HCT116 (cell line): ENCODE measurements at regions not wholly inside any gene's neighbourhood (a gene's known extent, or its start where the extent isn't known, plus 50 kb on each side); places are given as distances from the start of the nearest gene placed in this dataset.

ENCODE experiments used
- ATAC-seq: fragments of 200-7000 bp; cut with Tn5 transposase; 2 replicates; pipeline ENCODE4 v1.9.1; 2020; ENCODE audit warnings: mild to moderate bottlenecking, moderate library complexity
- BruUV-seq: library from RNA; stranded (reverse); fragments of 400-500 nt; replicated peaks from 2 replicates; lab custom pipeline; 2021; lab: Mats Ljungman, UMichigan
- CTCF ChIA-PET: fragments of 300-600 bp; sonication (Branson Sonifier 250); formaldehyde crosslinking; loops from one replicate; lab custom pipeline; 2021; ENCODE audit warnings: antibody characterized with exemption; lab: Charles Lee
- POLR2A ChIA-PET: fragments of 300-600, 350-600 bp; sonication (Branson Sonifier 250); formaldehyde crosslinking; loops from one replicate; lab custom pipeline; 2021; ENCODE audit warnings: antibody characterized with exemption; lab: Charles Lee
- RAD21 ChIA-PET, 2 experiments: fragments of 300-600 bp; sonication (Branson Sonifier 250); formaldehyde crosslinking; loops; one replicate each; lab custom pipeline; 2023; ENCODE audit warnings: low total read pairs in 2 of 2; ENCODE audit not compliant: uncharacterized antibody in 2 of 2, unreplicated experiment in 2 of 2, low non-redundant PET in 1 of 2; lab: Charles Lee
- DNase-seq: peaks from one replicate; pipeline ENCODE4 v3.0.0-alpha.2; 2010; ENCODE audit warnings: low read depth, low spot score
- H2AFZ ChIP-seq: fragments of 200-600 bp; shearing (Covaris generic), sonication (generic); 2 replicates; pipeline ENCODE4 v1.6.1; 2017; ENCODE audit warnings: low read depth, mixed run types, mixed read lengths, antibody characterized with exemption, low read length; ENCODE audit not compliant: poor library complexity, severe bottlenecking
- H3K27ac ChIP-seq: 2 replicates; pipeline ENCODE4 v1.5.1; 2012; ENCODE audit warnings: low read depth, low read length
- H3K27me3 ChIP-seq: fragments of 200-600 bp; sonication (generic); 2 replicates; pipeline ENCODE4 v1.6.1; 2016; ENCODE audit warnings: mixed run types, low read length, mixed read lengths; ENCODE audit not compliant: insufficient read depth
- H3K36me3 ChIP-seq, 2 experiments: fragments of 200-500 bp in 1 of 2; fragments of 200-600 bp in 1 of 2; sonication (Bioruptor generic) in 1 of 2; sonication (generic) in 1 of 2; 2 replicates each; pipeline versions ENCODE4 v1.5.1 to v1.6.1; 2014 to 2016; ENCODE audit warnings: low read length in 2 of 2, inconsistent platforms in 1 of 2, mixed read lengths in 1 of 2, mixed run types in 1 of 2; ENCODE audit not compliant: insufficient read depth in 2 of 2, control insufficient read depth in 1 of 2
- H3K4me1 ChIP-seq, 2 experiments: fragments of 200-600 bp in 1 of 2; sonication (generic) in 1 of 2; 2 replicates each; pipeline versions ENCODE4 v1.5.1 to v1.6.1; 2012 to 2017; ENCODE audit warnings: low read length in 2 of 2, inconsistent platforms in 1 of 2, mild to moderate bottlenecking in 1 of 2, mixed read lengths in 1 of 2, mixed run types in 1 of 2, moderate library complexity in 1 of 2; ENCODE audit not compliant: insufficient read depth in 2 of 2, control insufficient read depth in 1 of 2
- H3K4me2 ChIP-seq: fragments of 200-600 bp; sonication (generic); 2 replicates; pipeline ENCODE4 v1.6.1; 2017; ENCODE audit warnings: mixed run types, low read length, mixed read lengths
- H3K4me3 ChIP-seq, 2 experiments: fragments of 200-600 bp in 1 of 2; sonication (generic) in 1 of 2; replicated peaks in 1 of 2; 2 replicates each; pipeline ENCODE4 v1.5.1; 2011 to 2016; ENCODE audit warnings: low read length in 2 of 2, control low read depth in 1 of 2, low read depth in 1 of 2, mild to moderate bottlenecking in 1 of 2, mixed read lengths in 1 of 2, mixed run types in 1 of 2
- H3K79me2 ChIP-seq: fragments of 200-600 bp; sonication (generic); 2 replicates; pipeline ENCODE4 v1.6.1; 2017; ENCODE audit warnings: mild to moderate bottlenecking, mixed run types, low read length, moderate library complexity, mixed read lengths; ENCODE audit not compliant: insufficient read depth
- H3K9ac ChIP-seq: fragments of 200-600 bp; sonication (generic); 2 replicates; pipeline ENCODE4 v1.6.1; 2016; ENCODE audit warnings: low read length, mixed read lengths
- H3K9me2 ChIP-seq: fragments of 200-600 bp; sonication (generic), shearing (Covaris generic); 2 replicates; pipeline ENCODE4 v1.6.1; 2017; ENCODE audit warnings: mixed run types, mild to moderate bottlenecking, moderate library complexity; ENCODE audit not compliant: insufficient read depth
- H3K9me3 ChIP-seq, 2 experiments: fragments of 200-500 bp in 1 of 2; fragments of 200-600 bp in 1 of 2; sonication (Bioruptor generic) in 1 of 2; sonication (generic) in 1 of 2; 2 replicates each; pipeline ENCODE4 v1.6.1; 2014 to 2017; ENCODE audit warnings: low read length in 2 of 2, mixed read lengths in 2 of 2, inconsistent platforms in 1 of 2, low read depth in 1 of 2, mild to moderate bottlenecking in 1 of 2, mixed run types in 1 of 2, moderate library complexity in 1 of 2; ENCODE audit not compliant: control insufficient read depth in 1 of 2, insufficient read depth in 1 of 2
- H4K20me1 ChIP-seq: fragments of 200-600 bp; sonication (generic), shearing (Covaris generic); 2 replicates; pipeline ENCODE4 v1.6.1; 2017; ENCODE audit warnings: mixed run types, mild to moderate bottlenecking, moderate library complexity; ENCODE audit not compliant: insufficient read depth
- CBX3 ChIP-seq: IDR thresholded peaks from 2 replicates; pipeline ENCODE4 v1.6.1; 2012; ENCODE audit warnings: low read depth
- CEBPB ChIP-seq: IDR thresholded peaks from 2 replicates; pipeline ENCODE4 v1.6.1; 2012; ENCODE audit warnings: low read depth
- EGR1 ChIP-seq: IDR thresholded peaks from 2 replicates; pipeline ENCODE4 v1.6.1; 2012; ENCODE audit warnings: low read depth
- EZH2 ChIP-seq: fragments of 200-600 bp; sonication (generic); IDR thresholded peaks from 2 replicates; pipeline ENCODE4 v1.6.1; 2017; ENCODE audit warnings: antibody characterized with exemption, mixed run types
- FOSL1 ChIP-seq: IDR thresholded peaks from 2 replicates; pipeline ENCODE4 v1.6.1; 2012; ENCODE audit warnings: low read depth
- JUND ChIP-seq: IDR thresholded peaks from 2 replicates; pipeline ENCODE4 v1.6.1; 2012
- POLR2A ChIP-seq: IDR thresholded peaks from 2 replicates; pipeline ENCODE4 v1.7.0; 2011; ENCODE audit warnings: borderline replicate concordance; ENCODE audit not compliant: insufficient read depth, insufficient read length; ENCODE audit errors: extremely low read depth
- POLR2AphosphoS5 ChIP-seq: IDR thresholded peaks from 2 replicates; pipeline ENCODE4 v1.6.1; 2011; ENCODE audit warnings: mild to moderate bottlenecking, low read depth, low read length, moderate library complexity
- RAD21 ChIP-seq: IDR thresholded peaks from 2 replicates; pipeline ENCODE4 v1.6.1; 2012; ENCODE audit warnings: low read depth, mild to moderate bottlenecking
- SIN3A ChIP-seq: IDR thresholded peaks from 2 replicates; pipeline ENCODE4 v1.6.1; 2012; ENCODE audit warnings: low read depth
- SRF ChIP-seq: IDR thresholded peaks from 2 replicates; pipeline ENCODE4 v1.6.1; 2012; ENCODE audit warnings: low read depth
- TCF7L2 ChIP-seq: IDR thresholded peaks from 2 replicates; pipeline ENCODE4 v1.7.0; 2011; ENCODE audit warnings: borderline replicate concordance, inconsistent platforms; ENCODE audit not compliant: insufficient read depth, insufficient read length; ENCODE audit errors: extremely low read depth
- YY1 ChIP-seq: IDR thresholded peaks from 2 replicates; pipeline ENCODE4 v1.6.1; 2011; ENCODE audit warnings: low read length, low read depth, moderate library complexity, mild to moderate bottlenecking; ENCODE audit not compliant: insufficient replicate concordance; ENCODE audit errors: extremely low read depth
- ZFX ChIP-seq: fragments of 450-650 bp; IDR thresholded peaks from 2 replicates; pipeline ENCODE4 v1.6.1; 2017
- ZNF274 ChIP-seq: fragments of 200-500 bp; sonication (Bioruptor generic); IDR thresholded peaks from 2 replicates; pipeline ENCODE4 v1.6.1; 2014; ENCODE audit warnings: mild to moderate bottlenecking, low read depth, low read length, inconsistent platforms
- intact Hi-C: fragments of 100-400 bp; cut with micrococcal nuclease; formaldehyde crosslinking; loops from 2 replicates; pipeline ENCODE4 v1.10.0; 2022
- TF ChIP-seq, protein P1 (sequence below): IDR thresholded peaks from 2 replicates; pipeline ENCODE4 v1.6.1; 2012; ENCODE audit warnings: low read depth
- TF ChIP-seq, protein P2 (sequence below): IDR thresholded peaks from 2 replicates; pipeline ENCODE4 v1.6.1; 2012
- TF ChIP-seq, protein P3 (sequence below), 3 experiments: fragments of 200-600 bp in 1 of 3; sonication (generic) in 1 of 3; IDR thresholded peaks in 2 of 3; conservative IDR thresholded peaks in 1 of 3; 2 replicates each; pipeline ENCODE4 v1.5.1; 2012 to 2017; ENCODE audit warnings: low read depth in 2 of 3, low read length in 2 of 3, antibody characterized with exemption in 1 of 3, borderline replicate concordance in 1 of 3, control low read depth in 1 of 3, mild to moderate bottlenecking in 1 of 3, mixed read lengths in 1 of 3, mixed run types in 1 of 3, moderate library complexity in 1 of 3; ENCODE audit not compliant: insufficient read depth in 1 of 3
- TF ChIP-seq, protein P4 (sequence below): IDR thresholded peaks from 2 replicates; pipeline ENCODE4 v1.6.1; 2011; ENCODE audit warnings: mild to moderate bottlenecking, low read length, moderate library complexity; ENCODE audit not compliant: insufficient replicate concordance; ENCODE audit errors: extremely low read depth

DNA sequence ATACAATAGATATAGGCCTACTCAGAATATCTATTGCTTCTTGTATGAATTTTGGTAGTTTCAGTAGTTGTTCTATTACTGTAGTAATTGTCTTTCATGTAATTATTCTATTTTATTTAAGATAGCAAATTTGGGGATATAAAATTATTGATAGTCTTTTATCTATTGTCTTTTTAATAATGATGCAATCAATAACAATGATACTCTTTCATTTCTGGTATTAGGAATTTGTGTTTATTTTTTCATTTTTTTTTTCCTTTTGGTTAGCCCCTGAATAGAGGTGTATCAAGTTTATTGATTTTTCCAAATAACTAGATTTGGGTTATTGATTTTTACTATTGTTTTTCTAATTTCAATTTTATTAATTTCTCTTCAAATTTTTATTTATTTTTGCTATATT, 1503.7 kb downstream of the REEP3 start:
- no peaks in the 10 kb centered on the region for H3K36me3 ChIP-seq
- H3K4me3 ChIP-seq, result no peak overlapping the region
- RAD21 ChIA-PET, result no interaction called here
- intact Hi-C loops, result no loop called here
- H3K4me1 ChIP-seq, result no peaks in the 10 kb centered on the region
- no peak overlapping the region for H3K9ac ChIP-seq
- POLR2A ChIA-PET, result no interaction called here
- H3K9me2 ChIP-seq, result no peaks in the 10 kb centered on the region; the same call in 1 of the 2 replicates
- no peak overlapping the region for H2AFZ ChIP-seq
- BruUV-seq, result no TSS peak
- no peak for TF ChIP-seq EZH2
- no peak for TF ChIP-seq YY1
- no peak for TF ChIP-seq FOSL1
- TF ChIP-seq, protein P1, sequence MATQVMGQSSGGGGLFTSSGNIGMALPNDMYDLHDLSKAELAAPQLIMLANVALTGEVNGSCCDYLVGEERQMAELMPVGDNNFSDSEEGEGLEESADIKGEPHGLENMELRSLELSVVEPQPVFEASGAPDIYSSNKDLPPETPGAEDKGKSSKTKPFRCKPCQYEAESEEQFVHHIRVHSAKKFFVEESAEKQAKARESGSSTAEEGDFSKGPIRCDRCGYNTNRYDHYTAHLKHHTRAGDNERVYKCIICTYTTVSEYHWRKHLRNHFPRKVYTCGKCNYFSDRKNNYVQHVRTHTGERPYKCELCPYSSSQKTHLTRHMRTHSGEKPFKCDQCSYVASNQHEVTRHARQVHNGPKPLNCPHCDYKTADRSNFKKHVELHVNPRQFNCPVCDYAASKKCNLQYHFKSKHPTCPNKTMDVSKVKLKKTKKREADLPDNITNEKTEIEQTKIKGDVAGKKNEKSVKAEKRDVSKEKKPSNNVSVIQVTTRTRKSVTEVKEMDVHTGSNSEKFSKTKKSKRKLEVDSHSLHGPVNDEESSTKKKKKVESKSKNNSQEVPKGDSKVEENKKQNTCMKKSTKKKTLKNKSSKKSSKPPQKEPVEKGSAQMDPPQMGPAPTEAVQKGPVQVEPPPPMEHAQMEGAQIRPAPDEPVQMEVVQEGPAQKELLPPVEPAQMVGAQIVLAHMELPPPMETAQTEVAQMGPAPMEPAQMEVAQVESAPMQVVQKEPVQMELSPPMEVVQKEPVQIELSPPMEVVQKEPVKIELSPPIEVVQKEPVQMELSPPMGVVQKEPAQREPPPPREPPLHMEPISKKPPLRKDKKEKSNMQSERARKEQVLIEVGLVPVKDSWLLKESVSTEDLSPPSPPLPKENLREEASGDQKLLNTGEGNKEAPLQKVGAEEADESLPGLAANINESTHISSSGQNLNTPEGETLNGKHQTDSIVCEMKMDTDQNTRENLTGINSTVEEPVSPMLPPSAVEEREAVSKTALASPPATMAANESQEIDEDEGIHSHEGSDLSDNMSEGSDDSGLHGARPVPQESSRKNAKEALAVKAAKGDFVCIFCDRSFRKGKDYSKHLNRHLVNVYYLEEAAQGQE, result no peak
- no peak for TF ChIP-seq ZFX
- TF ChIP-seq CEBPB, result no peak
- TF ChIP-seq POLR2AphosphoS5, result no peak
- TF ChIP-seq TCF7L2, result no peak
- no peak for TF ChIP-seq SIN3A
- no peak for TF ChIP-seq POLR2A
- TF ChIP-seq JUND, result no peak
- TF ChIP-seq, protein P2, sequence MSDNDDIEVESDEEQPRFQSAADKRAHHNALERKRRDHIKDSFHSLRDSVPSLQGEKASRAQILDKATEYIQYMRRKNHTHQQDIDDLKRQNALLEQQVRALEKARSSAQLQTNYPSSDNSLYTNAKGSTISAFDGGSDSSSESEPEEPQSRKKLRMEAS, result no peak
- no peak for TF ChIP-seq RAD21
- TF ChIP-seq EGR1, result no peak
- TF ChIP-seq, protein P3, sequence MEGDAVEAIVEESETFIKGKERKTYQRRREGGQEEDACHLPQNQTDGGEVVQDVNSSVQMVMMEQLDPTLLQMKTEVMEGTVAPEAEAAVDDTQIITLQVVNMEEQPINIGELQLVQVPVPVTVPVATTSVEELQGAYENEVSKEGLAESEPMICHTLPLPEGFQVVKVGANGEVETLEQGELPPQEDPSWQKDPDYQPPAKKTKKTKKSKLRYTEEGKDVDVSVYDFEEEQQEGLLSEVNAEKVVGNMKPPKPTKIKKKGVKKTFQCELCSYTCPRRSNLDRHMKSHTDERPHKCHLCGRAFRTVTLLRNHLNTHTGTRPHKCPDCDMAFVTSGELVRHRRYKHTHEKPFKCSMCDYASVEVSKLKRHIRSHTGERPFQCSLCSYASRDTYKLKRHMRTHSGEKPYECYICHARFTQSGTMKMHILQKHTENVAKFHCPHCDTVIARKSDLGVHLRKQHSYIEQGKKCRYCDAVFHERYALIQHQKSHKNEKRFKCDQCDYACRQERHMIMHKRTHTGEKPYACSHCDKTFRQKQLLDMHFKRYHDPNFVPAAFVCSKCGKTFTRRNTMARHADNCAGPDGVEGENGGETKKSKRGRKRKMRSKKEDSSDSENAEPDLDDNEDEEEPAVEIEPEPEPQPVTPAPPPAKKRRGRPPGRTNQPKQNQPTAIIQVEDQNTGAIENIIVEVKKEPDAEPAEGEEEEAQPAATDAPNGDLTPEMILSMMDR (IDR thresholded peaks at IDR 0.05 in 2 of 3, conservative IDR thresholded peaks at IDR 0.05 in 1 of 3; ENCODE audit: borderline replicate concordance in 1 of 3, insufficient read depth in 1 of 3, low read depth in 2 of 3, low read length in 2 of 3), result no peak
- TF ChIP-seq CBX3, result no peak
- TF ChIP-seq SRF, result no peak
- TF ChIP-seq, protein P4, sequence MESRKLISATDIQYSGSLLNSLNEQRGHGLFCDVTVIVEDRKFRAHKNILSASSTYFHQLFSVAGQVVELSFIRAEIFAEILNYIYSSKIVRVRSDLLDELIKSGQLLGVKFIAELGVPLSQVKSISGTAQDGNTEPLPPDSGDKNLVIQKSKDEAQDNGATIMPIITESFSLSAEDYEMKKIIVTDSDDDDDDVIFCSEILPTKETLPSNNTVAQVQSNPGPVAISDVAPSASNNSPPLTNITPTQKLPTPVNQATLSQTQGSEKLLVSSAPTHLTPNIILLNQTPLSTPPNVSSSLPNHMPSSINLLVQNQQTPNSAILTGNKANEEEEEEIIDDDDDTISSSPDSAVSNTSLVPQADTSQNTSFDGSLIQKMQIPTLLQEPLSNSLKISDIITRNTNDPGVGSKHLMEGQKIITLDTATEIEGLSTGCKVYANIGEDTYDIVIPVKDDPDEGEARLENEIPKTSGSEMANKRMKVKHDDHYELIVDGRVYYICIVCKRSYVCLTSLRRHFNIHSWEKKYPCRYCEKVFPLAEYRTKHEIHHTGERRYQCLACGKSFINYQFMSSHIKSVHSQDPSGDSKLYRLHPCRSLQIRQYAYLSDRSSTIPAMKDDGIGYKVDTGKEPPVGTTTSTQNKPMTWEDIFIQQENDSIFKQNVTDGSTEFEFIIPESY, result no peak
- TF ChIP-seq ZNF274, result no peak
- H3K79me2 ChIP-seq, result no peaks in the 10 kb centered on the region
- ATAC-seq (no peak), DNase-seq (no peak)
- no peak overlapping the region for H3K4me2 ChIP-seq
- CTCF ChIA-PET, result no interaction called here
- H3K27me3 ChIP-seq, result no peaks in the 10 kb centered on the region
- no peaks in the 10 kb centered on the region for H3K9me3 ChIP-seq
- H3K27ac ChIP-seq, result no peak overlapping the region
- H4K20me1 ChIP-seq, result no peaks in the 10 kb centered on the region
